ENCODE measurements at regions not wholly inside any gene's neighbourhood (a gene's known extent, or its start where the extent isn't known, plus 50 kb on each side); places are given as distances from the start of the nearest gene placed in this dataset.

GRCh38 chr12:5262450-5262849 lies 169.5 kb upstream of the NTF3 start:
- no peak for TF ChIP-seq CTCF (conservative IDR thresholded peaks at IDR 0.05; ENCODE audit: low read depth, low read length)
- no peak for TF ChIP-seq EZH2phosphoT487 (IDR thresholded peaks at IDR 0.05; ENCODE audit: borderline replicate concordance, low read length)
- TF ChIP-seq EZH2 (IDR thresholded peaks at IDR 0.05; ENCODE audit: low read length, unreplicated experiment) = no peak
